ENCODE measurements at regions not wholly inside any gene's neighbourhood (a gene's known extent, or its start where the extent isn't known, plus 50 kb on each side); places are given as distances from the start of the nearest gene placed in this dataset.

DNA sequence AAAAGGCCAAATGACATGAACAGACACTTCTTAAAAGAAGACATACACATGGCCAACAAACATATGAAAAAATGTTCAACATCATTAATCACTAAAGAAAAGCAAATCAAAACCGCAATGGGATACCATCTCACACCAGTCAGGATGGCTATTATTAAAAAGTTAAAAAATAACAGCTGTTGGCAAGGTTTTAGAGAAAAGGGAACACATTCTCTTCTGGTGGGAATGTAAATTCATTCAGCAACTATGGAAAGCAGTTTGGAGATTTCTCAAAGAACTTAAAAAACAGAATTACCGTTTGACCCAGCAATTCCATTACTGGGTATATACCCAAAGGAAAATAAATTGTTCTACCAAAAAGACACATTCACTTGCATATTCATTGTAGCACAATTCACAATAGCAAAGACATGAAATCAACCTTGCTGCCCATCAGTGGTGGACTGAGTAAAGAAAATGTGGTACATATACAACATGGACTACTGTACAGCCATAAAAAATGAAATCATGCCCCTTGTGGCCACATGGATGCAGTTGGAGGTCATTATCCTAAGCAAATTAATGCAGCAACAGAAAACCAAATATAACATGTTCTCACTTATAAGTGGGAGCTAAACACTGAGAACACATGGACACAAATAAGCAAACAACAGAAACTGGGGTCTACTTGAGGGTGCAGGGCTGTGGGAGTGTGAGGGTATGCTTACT lies 190.7 kb upstream of the MCTP2 start:
- no peak overlapping the region for H3K4me3 Mint-ChIP-seq
- peaks cover 5% of the 10 kb centered on the region for H3K27me3 Mint-ChIP-seq
- ChIA-PET CTCF (no interaction called here), POLR2A (no interaction called here)
- TF ChIP-seq, protein P1, sequence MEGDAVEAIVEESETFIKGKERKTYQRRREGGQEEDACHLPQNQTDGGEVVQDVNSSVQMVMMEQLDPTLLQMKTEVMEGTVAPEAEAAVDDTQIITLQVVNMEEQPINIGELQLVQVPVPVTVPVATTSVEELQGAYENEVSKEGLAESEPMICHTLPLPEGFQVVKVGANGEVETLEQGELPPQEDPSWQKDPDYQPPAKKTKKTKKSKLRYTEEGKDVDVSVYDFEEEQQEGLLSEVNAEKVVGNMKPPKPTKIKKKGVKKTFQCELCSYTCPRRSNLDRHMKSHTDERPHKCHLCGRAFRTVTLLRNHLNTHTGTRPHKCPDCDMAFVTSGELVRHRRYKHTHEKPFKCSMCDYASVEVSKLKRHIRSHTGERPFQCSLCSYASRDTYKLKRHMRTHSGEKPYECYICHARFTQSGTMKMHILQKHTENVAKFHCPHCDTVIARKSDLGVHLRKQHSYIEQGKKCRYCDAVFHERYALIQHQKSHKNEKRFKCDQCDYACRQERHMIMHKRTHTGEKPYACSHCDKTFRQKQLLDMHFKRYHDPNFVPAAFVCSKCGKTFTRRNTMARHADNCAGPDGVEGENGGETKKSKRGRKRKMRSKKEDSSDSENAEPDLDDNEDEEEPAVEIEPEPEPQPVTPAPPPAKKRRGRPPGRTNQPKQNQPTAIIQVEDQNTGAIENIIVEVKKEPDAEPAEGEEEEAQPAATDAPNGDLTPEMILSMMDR (IDR thresholded peaks at IDR 0.05) = no peak
- H3K9me3 Mint-ChIP-seq = peaks cover 7% of the 10 kb centered on the region
- no peak overlapping the region for H3K27ac Mint-ChIP-seq
- no peaks in the 10 kb centered on the region for H3K4me1 Mint-ChIP-seq
- H3K36me3 Mint-ChIP-seq (ENCODE audit: low read depth) = no peaks in the 10 kb centered on the region
- DNase-seq = no peak
- intact Hi-C loops (cut with micrococcal nuclease) = no loop called here
- ATAC-seq (ENCODE audit: low read depth) = no peak

GRCh38 chr15:94036156-94036555 lies 195.2 kb upstream of the MCTP2 start:
- Mint-ChIP-seq H3K9me3 (peaks cover 7% of the 10 kb centered on the region), H3K36me3 (ENCODE audit: low read depth) (no peaks in the 10 kb centered on the region), H3K4me3 (no peak overlapping the region), H3K27ac (no peak overlapping the region), H3K27me3 (peaks cover 7% of the 10 kb centered on the region), H3K4me1 (no peaks in the 10 kb centered on the region)
- no peak for ATAC-seq (ENCODE audit: low read depth)
- TF ChIP-seq, protein P1 (IDR thresholded peaks at IDR 0.05) = no peak
- ChIA-PET CTCF (no interaction called here), POLR2A (interaction anchor here (0.5 kb wide), 1 partner anchor 380 kb away, joined by 3 read pairs; no protein-coding TSS in a partner anchor)
- DNase-seq = no peak
- intact Hi-C loops (cut with micrococcal nuclease) = no loop called here

- DNase-seq = no peak
- intact Hi-C loops (cut with micrococcal nuclease) = no loop called here
- Mint-ChIP-seq H3K36me3 (ENCODE audit: low read depth) (no peaks in the 10 kb centered on the region), H3K4me3 (no peak overlapping the region), H3K27me3 (peaks cover 9% of the 10 kb centered on the region), H3K9me3 (peaks cover 7% of the 10 kb centered on the region), H3K27ac (no peak overlapping the region), H3K4me1 (no peaks in the 10 kb centered on the region)
- ChIA-PET POLR2A (no interaction called here), CTCF (no interaction called here)
- TF ChIP-seq, protein P1 (IDR thresholded peaks at IDR 0.05) = no peak
- no peak for ATAC-seq (ENCODE audit: low read depth)
These were observed 197.7 kb upstream of the MCTP2 start for GRCh38 chr15:94033683-94034020.

DNA sequence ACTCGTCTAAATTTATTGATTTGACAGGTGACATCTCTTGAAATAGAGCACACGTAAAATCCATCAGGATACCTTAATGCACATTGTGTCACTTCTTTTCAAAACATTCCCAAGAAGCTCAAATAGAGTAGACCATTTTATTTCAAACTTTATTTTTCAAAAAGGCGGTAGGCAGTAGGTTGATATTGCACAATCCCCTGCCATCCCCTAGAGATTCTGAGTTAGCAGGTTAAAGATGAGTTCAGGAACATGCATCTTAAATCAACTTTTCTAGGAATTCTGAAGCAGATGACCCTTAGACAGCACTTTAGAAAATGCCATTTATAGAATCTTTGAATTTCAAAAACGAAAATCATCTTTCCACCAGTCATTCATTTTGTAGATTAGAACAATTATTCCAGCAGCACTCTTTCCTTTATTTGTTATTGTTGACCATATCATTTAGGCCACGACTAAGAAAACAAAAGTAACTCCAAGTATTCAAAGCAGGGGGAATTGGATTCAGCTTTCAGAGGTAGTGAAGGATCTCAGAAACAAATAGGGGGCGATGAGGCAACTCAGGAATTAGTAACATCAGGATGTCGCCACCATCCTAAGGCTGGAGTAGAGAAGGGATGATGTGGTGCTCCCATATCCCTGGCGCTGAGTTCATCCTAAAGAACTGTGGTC lies 198.2 kb upstream of the MCTP2 start:
- CTCF ChIA-PET = no interaction called here
- Mint-ChIP-seq H3K27ac (no peak overlapping the region), H3K4me1 (no peaks in the 10 kb centered on the region), H3K36me3 (ENCODE audit: low read depth) (no peaks in the 10 kb centered on the region), H3K27me3 (peaks cover 9% of the 10 kb centered on the region), H3K9me3 (peaks cover 5% of the 10 kb centered on the region), H3K4me3 (no peak overlapping the region)
- POLR2A ChIA-PET = no interaction called here
- ATAC-seq (ENCODE audit: low read depth) = no peak
- intact Hi-C loops (cut with micrococcal nuclease) = no loop called here
- TF ChIP-seq, protein P1 (IDR thresholded peaks at IDR 0.05) = no peak
- no peak for DNase-seq

- intact Hi-C loops (cut with micrococcal nuclease) = no loop called here
- no peak overlapping the region for H3K27ac Mint-ChIP-seq
- ATAC-seq (ENCODE audit: low read depth) (no peak), DNase-seq (no peak)
- no peaks in the 10 kb centered on the region for H3K36me3 Mint-ChIP-seq (ENCODE audit: low read depth)
- H3K9me3 Mint-ChIP-seq = peaks cover 1% of the 10 kb centered on the region
- TF ChIP-seq, protein P1 (IDR thresholded peaks at IDR 0.05) = no peak
- ChIA-PET CTCF (no interaction called here), POLR2A (no interaction called here)
- H3K27me3 Mint-ChIP-seq = peaks cover 9% of the 10 kb centered on the region
- H3K4me1 Mint-ChIP-seq = no peaks in the 10 kb centered on the region
- no peak overlapping the region for H3K4me3 Mint-ChIP-seq
These were observed 198.8 kb upstream of the MCTP2 start for GRCh38 chr15:94032571-94032970.

Measured in activated B cell treated with CpG ODN at 0.5 μM for 24 hours (primary cell).